Fibroblast of lung (primary cell): ENCODE measurements at regions not wholly inside any gene's neighbourhood (a gene's known extent, or its start where the extent isn't known, plus 50 kb on each side); places are given as distances from the start of the nearest gene placed in this dataset.

ENCODE experiments used
- EZH2 ChIP-seq: IDR thresholded peaks from 2 replicates; pipeline ENCODE4 v1.5.1; 2012; ENCODE audit warnings: low read length, control low read depth, mild to moderate bottlenecking; ENCODE audit errors: missing control alignments
- TF ChIP-seq, protein P1 (sequence below), 2 donors: IDR thresholded peaks in 1 of 2; conservative IDR thresholded peaks in 1 of 2; 1 replicate in 1 of 2; 2 replicates in 1 of 2; pipeline ENCODE4 v1.5.1; 2011 to 2012; ENCODE audit warnings: low read length in 2 of 2, control low read depth in 1 of 2, inconsistent platforms in 1 of 2, low read depth in 1 of 2, mild to moderate bottlenecking in 1 of 2

- TF ChIP-seq, protein P1, sequence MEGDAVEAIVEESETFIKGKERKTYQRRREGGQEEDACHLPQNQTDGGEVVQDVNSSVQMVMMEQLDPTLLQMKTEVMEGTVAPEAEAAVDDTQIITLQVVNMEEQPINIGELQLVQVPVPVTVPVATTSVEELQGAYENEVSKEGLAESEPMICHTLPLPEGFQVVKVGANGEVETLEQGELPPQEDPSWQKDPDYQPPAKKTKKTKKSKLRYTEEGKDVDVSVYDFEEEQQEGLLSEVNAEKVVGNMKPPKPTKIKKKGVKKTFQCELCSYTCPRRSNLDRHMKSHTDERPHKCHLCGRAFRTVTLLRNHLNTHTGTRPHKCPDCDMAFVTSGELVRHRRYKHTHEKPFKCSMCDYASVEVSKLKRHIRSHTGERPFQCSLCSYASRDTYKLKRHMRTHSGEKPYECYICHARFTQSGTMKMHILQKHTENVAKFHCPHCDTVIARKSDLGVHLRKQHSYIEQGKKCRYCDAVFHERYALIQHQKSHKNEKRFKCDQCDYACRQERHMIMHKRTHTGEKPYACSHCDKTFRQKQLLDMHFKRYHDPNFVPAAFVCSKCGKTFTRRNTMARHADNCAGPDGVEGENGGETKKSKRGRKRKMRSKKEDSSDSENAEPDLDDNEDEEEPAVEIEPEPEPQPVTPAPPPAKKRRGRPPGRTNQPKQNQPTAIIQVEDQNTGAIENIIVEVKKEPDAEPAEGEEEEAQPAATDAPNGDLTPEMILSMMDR (conservative IDR thresholded peaks at IDR 0.05 in 1 of 2, IDR thresholded peaks at IDR 0.05 in 1 of 2; ENCODE audit: low read depth in 1 of 2, low read length in 2 of 2): no peak
- TF ChIP-seq EZH2: no peak
Observed at GRCh38 chr18:32544088-32544487, 73.4 kb upstream of the GAREM1 start.
